ENCODE measurements at regions not wholly inside any gene's neighbourhood (a gene's known extent, or its start where the extent isn't known, plus 50 kb on each side); places are given as distances from the start of the nearest gene placed in this dataset.

- TF ChIP-seq CTCF (IDR thresholded peaks at IDR 0.05) = no peak
- no peak for TF ChIP-seq POLR2A (IDR thresholded peaks at IDR 0.05)
Measured at GRCh38 chr6:71544028-71544427, 255.4 kb downstream of the OGFRL1 start.
